CD14-positive monocyte (primary cell): ENCODE measurements at regions not wholly inside any gene's neighbourhood (a gene's known extent, or its start where the extent isn't known, plus 50 kb on each side); places are given as distances from the start of the nearest gene placed in this dataset.
A peak's percentile ranks its signal among the peaks of the same experiment; 100 is the strongest.

Experiments
- DNase-seq, 3 donors: peaks; one replicate each; pipeline ENCODE4 v3.0.0-alpha.2; 2011 to 2022
- H2AFZ ChIP-seq: 2 replicates; pipeline ENCODE4 v1.6.0; 2012; ENCODE audit warnings: mild to moderate bottlenecking, low read depth, low read length, inconsistent platforms; ENCODE audit not compliant: insufficient read depth, poor library complexity, severe bottlenecking
- H3K27ac ChIP-seq, 2 donors: 1 replicate in 1 of 2; 2 replicates in 1 of 2; pipeline ENCODE4 v1.5.1; 2012 to 2013; ENCODE audit warnings: low read length in 2 of 2, control low read depth in 1 of 2, inconsistent platforms in 1 of 2, low read depth in 1 of 2, mild to moderate bottlenecking in 1 of 2
- H3K27me3 ChIP-seq, 2 donors: one replicate each; pipeline versions ENCODE4 v1.6.0 to v1.6.1; 2011 to 2013; ENCODE audit warnings: low read length in 2 of 2; ENCODE audit not compliant: control insufficient read depth in 2 of 2, insufficient read depth in 2 of 2
- H3K36me3 ChIP-seq, 2 donors: replicated peaks in 1 of 2; 1 replicate in 1 of 2; 2 replicates in 1 of 2; pipeline versions ENCODE4 v1.5.1 to v1.6.1; 2012 to 2013; ENCODE audit warnings: low read length in 2 of 2, control low read depth in 1 of 2, inconsistent platforms in 1 of 2, mild to moderate bottlenecking in 1 of 2; ENCODE audit not compliant: insufficient read depth in 2 of 2, control insufficient read depth in 1 of 2
- H3K4me1 ChIP-seq, 2 donors: 1 replicate in 1 of 2; 2 replicates in 1 of 2; pipeline versions ENCODE4 v1.5.1 to v1.6.1; 2012 to 2013; ENCODE audit warnings: low read length in 2 of 2, control low read depth in 1 of 2, inconsistent platforms in 1 of 2, mild to moderate bottlenecking in 1 of 2, moderate library complexity in 1 of 2; ENCODE audit not compliant: insufficient read depth in 2 of 2, control insufficient read depth in 1 of 2
- H3K4me2 ChIP-seq: replicated peaks from 2 replicates; pipeline ENCODE3; 2012; ENCODE audit warnings: low read length, moderate library complexity, mild to moderate bottlenecking; ENCODE audit not compliant: poor library complexity, severe bottlenecking; ENCODE audit errors: extremely low read depth
- H3K4me3 ChIP-seq, 3 experiments: fragments of 200-600 bp in 1 of 3; sonication (generic) in 1 of 3; replicated peaks in 1 of 3; 1 replicate in 2 of 3; 2 replicates in 1 of 3; pipeline ENCODE4 v1.5.1; 2011 to 2013; ENCODE audit warnings: low read length in 3 of 3, mild to moderate bottlenecking in 3 of 3, control low read depth in 2 of 3, low read depth in 2 of 3, inconsistent platforms in 1 of 3, moderate library complexity in 1 of 3
- H3K79me2 ChIP-seq: 2 replicates; pipeline ENCODE4 v1.6.0; 2012; ENCODE audit warnings: mild to moderate bottlenecking, control low read depth, inconsistent platforms, low read length, moderate library complexity; ENCODE audit not compliant: insufficient read depth
- H3K9ac ChIP-seq: 2 replicates; pipeline ENCODE4 v1.6.0; 2017; ENCODE audit warnings: low read length, mild to moderate bottlenecking; ENCODE audit not compliant: insufficient read depth, poor library complexity, severe bottlenecking
- H3K9me3 ChIP-seq, 2 donors: replicated peaks in 1 of 2; 1 replicate in 1 of 2; 2 replicates in 1 of 2; pipeline versions ENCODE4 v1.5.1 to v1.6.1; 2012 to 2013; ENCODE audit warnings: low read length in 2 of 2, control low read depth in 1 of 2; ENCODE audit not compliant: control insufficient read depth in 1 of 2, insufficient read depth in 1 of 2
- H4K20me1 ChIP-seq: 2 replicates; pipeline ENCODE4 v1.6.0; 2012; ENCODE audit warnings: mild to moderate bottlenecking, low read length, control low read depth, moderate library complexity; ENCODE audit not compliant: insufficient read depth
- H3K27ac Mint-ChIP-seq, 7 donors: one replicate each; pipeline ENCODE4 v1.8.0; 2020; ENCODE audit warnings: mild to moderate bottlenecking in 7 of 7, mixed read lengths in 7 of 7, moderate library complexity in 6 of 7, inconsistent platforms in 2 of 7
- H3K27me3 Mint-ChIP-seq, 3 donors: one replicate each; pipeline ENCODE4 v1.8.0; 2021 to 2022; ENCODE audit warnings: low read depth in 3 of 3, mild to moderate bottlenecking in 3 of 3, mixed read lengths in 3 of 3, moderate library complexity in 3 of 3, inconsistent platforms in 1 of 3
- H3K36me3 Mint-ChIP-seq, 2 donors: one replicate each; pipeline ENCODE4 v1.8.0; 2020; ENCODE audit warnings: mixed read lengths in 2 of 2, inconsistent platforms in 1 of 2, mild to moderate bottlenecking in 1 of 2
- H3K4me1 Mint-ChIP-seq: one replicate; pipeline ENCODE4 v1.8.0; 2020; ENCODE audit warnings: mild to moderate bottlenecking, mixed read lengths
- H3K4me3 Mint-ChIP-seq, 2 donors: one replicate each; pipeline ENCODE4 v1.8.0; 2020; ENCODE audit warnings: mild to moderate bottlenecking in 2 of 2, mixed read lengths in 2 of 2, moderate library complexity in 1 of 2
- H3K9me3 Mint-ChIP-seq, 7 donors: one replicate each; pipeline ENCODE4 v1.8.0; 2020 to 2022; ENCODE audit warnings: mixed read lengths in 7 of 7, mild to moderate bottlenecking in 6 of 7, moderate library complexity in 6 of 7, inconsistent platforms in 2 of 7
- CTCF ChIP-seq: fragments of 200-600 bp; IDR thresholded peaks from one replicate; pipeline ENCODE4 v1.8.0; 2022; ENCODE audit warnings: antibody characterized with exemption, mild to moderate bottlenecking
- WGBS: methylation state at CpG from one replicate; pipeline ENCODE4 v1.1.5; 2013; ENCODE audit warnings: missing lambda C conversion rate; ENCODE audit not compliant: insufficient coverage; 5-methylcytosine and 5-hydroxymethylcytosine counted together
- intact Hi-C, 2 donors: fragments of 100-400 bp; cut with micrococcal nuclease; formaldehyde crosslinking; loops; one replicate each; pipeline versions ENCODE4 v1.15.0 to v1.15.1; 2023

- Mint-ChIP-seq H3K27me3 (peaks cover 2 to 9% (median 3%) of the 10 kb centered on the region in 3 donors), H3K4me1 (peaks cover 9% of the 10 kb centered on the region), H3K27ac (no peak overlapping the region), H3K9me3 (peaks cover 0 to 4% (median 0%) of the 10 kb centered on the region in 7 donors), H3K36me3 (no peaks in the 10 kb centered on the region), H3K4me3 (no peak overlapping the region)
- H3K4me2 ChIP-seq = no peak overlapping the region
- intact Hi-C loops = no loop called here
- no peak overlapping the region for H3K9ac ChIP-seq
- peaks cover 6 to 7% of the 10 kb centered on the region in 2 donors for H3K4me1 ChIP-seq
- H4K20me1 ChIP-seq = no peaks in the 10 kb centered on the region
- H2AFZ ChIP-seq = no peak overlapping the region
- no peak for TF ChIP-seq CTCF
- H3K27me3 ChIP-seq = no peaks in the 10 kb centered on the region
- no peaks in the 10 kb centered on the region for H3K79me2 ChIP-seq
- no peak for DNase-seq
- H3K9me3 ChIP-seq = no peaks in the 10 kb centered on the region
- no peaks in the 10 kb centered on the region for H3K36me3 ChIP-seq
- WGBS = no CpG with 5 or more reads among the region's 3 CpGs
- H3K4me3 ChIP-seq = no peak overlapping the region
- no peak overlapping the region for H3K27ac ChIP-seq
These were observed 351.9 kb downstream of the ENC1 start for GRCh38 chr5:74288448-74289108.

- H3K27ac Mint-ChIP-seq = peak overlapping the region in 1 of 7 donors; percentile 25
- H4K20me1 ChIP-seq = no peaks in the 10 kb centered on the region
- H3K9me3 ChIP-seq = no peaks in the 10 kb centered on the region
- no peak overlapping the region for H3K9ac ChIP-seq
- H3K27me3 ChIP-seq = no peaks in the 10 kb centered on the region
- TF ChIP-seq CTCF = no peak
- no peak for DNase-seq
- H3K4me3 Mint-ChIP-seq = no peak overlapping the region
- peaks cover 3 to 7% of the 10 kb centered on the region in 2 donors for H3K4me1 ChIP-seq
- H3K4me3 ChIP-seq = no peak overlapping the region
- no peak overlapping the region for H3K4me2 ChIP-seq
- H3K27me3 Mint-ChIP-seq = peaks cover 2 to 9% (median 3%) of the 10 kb centered on the region in 3 donors
- WGBS = 83% methylated on average over 1 of the region's 4 CpGs
- H3K36me3 ChIP-seq = no peaks in the 10 kb centered on the region
- no peak overlapping the region for H2AFZ ChIP-seq
- H3K4me1 Mint-ChIP-seq = peaks cover 9% of the 10 kb centered on the region
- H3K9me3 Mint-ChIP-seq = peaks cover 0 to 4% (median 0%) of the 10 kb centered on the region in 7 donors
- intact Hi-C loops = no loop called here
- no peaks in the 10 kb centered on the region for H3K36me3 Mint-ChIP-seq
- H3K27ac ChIP-seq = no peak overlapping the region
- H3K79me2 ChIP-seq = no peaks in the 10 kb centered on the region
These were observed 352.5 kb downstream of the ENC1 start for GRCh38 chr5:74288038-74288437.
